Endodermal cell (in vitro differentiated cells): ENCODE measurements at regions not wholly inside any gene's neighbourhood (a gene's known extent, or its start where the extent isn't known, plus 50 kb on each side); places are given as distances from the start of the nearest gene placed in this dataset.

Source experiments
- DNase-seq: peaks from one replicate; pipeline ENCODE4 v3.0.0-alpha.2; 2017
- H3K27ac ChIP-seq: 2 replicates; pipeline ENCODE4 v1.5.1; 2013; ENCODE audit warnings: mild to moderate bottlenecking, low read depth, low read length, moderate library complexity
- H3K27me3 ChIP-seq: 2 replicates; pipeline ENCODE4 v1.6.1; 2013; ENCODE audit warnings: mild to moderate bottlenecking, low read length, moderate library complexity; ENCODE audit not compliant: insufficient read depth, control insufficient read depth, poor library complexity, severe bottlenecking
- H3K36me3 ChIP-seq: 2 replicates; pipeline ENCODE4 v1.7.0; 2013; ENCODE audit warnings: mild to moderate bottlenecking, low read length, moderate library complexity; ENCODE audit not compliant: control insufficient read depth, insufficient read depth
- H3K4me1 ChIP-seq: one replicate; pipeline ENCODE4 v1.7.0; 2013; ENCODE audit warnings: low read length; ENCODE audit not compliant: control insufficient read depth, insufficient read depth
- H3K4me3 ChIP-seq: 2 replicates; pipeline ENCODE4 v1.5.1; 2013; ENCODE audit warnings: mild to moderate bottlenecking, low read length, moderate library complexity
- H3K9ac ChIP-seq: 2 replicates; pipeline ENCODE4 v1.6.1; 2013; ENCODE audit warnings: mild to moderate bottlenecking, low read length, moderate library complexity; ENCODE audit not compliant: poor library complexity, severe bottlenecking; ENCODE audit errors: extremely low read depth
- H3K9me3 ChIP-seq: 2 replicates; pipeline ENCODE4 v1.6.1; 2013; ENCODE audit warnings: mild to moderate bottlenecking, low read length, moderate library complexity; ENCODE audit not compliant: control insufficient read depth
- H3K27ac Mint-ChIP-seq: 2 replicates; pipeline ENCODE4 v1.8.0; 2020; ENCODE audit warnings: mixed read lengths
- H3K27me3 Mint-ChIP-seq: 2 replicates; pipeline ENCODE4 v1.8.0; 2021; ENCODE audit warnings: mild to moderate bottlenecking, mixed read lengths; ENCODE audit not compliant: insufficient read depth
- H3K36me3 Mint-ChIP-seq: 2 replicates; pipeline ENCODE4 v1.8.0; 2020; ENCODE audit warnings: low read depth, mixed read lengths
- H3K4me1 Mint-ChIP-seq: 2 replicates; pipeline ENCODE4 v1.8.0; 2020; ENCODE audit warnings: mixed read lengths
- H3K4me3 Mint-ChIP-seq: 2 replicates; pipeline ENCODE4 v1.8.0; 2020; ENCODE audit warnings: mild to moderate bottlenecking, moderate library complexity, mixed read lengths
- H3K9me3 Mint-ChIP-seq: 2 replicates; pipeline ENCODE4 v1.8.0; 2020; ENCODE audit warnings: mild to moderate bottlenecking, mixed read lengths
- CTCF ChIP-seq: fragments of 200-600 bp; sonication (generic); conservative IDR thresholded peaks from 2 replicates; pipeline ENCODE4 v1.5.0; 2021; ENCODE audit warnings: antibody characterized with exemption, mild to moderate bottlenecking
- WGBS, 2 experiments: methylation state at CpG; one replicate each; pipeline versions ENCODE4 v1.1.5 to v1.1.7; 2013; ENCODE audit warnings: missing lambda C conversion rate in 2 of 2, mixed read lengths in 1 of 2; ENCODE audit not compliant: insufficient coverage in 1 of 2, insufficient read length in 1 of 2; 5-methylcytosine and 5-hydroxymethylcytosine counted together

DNA sequence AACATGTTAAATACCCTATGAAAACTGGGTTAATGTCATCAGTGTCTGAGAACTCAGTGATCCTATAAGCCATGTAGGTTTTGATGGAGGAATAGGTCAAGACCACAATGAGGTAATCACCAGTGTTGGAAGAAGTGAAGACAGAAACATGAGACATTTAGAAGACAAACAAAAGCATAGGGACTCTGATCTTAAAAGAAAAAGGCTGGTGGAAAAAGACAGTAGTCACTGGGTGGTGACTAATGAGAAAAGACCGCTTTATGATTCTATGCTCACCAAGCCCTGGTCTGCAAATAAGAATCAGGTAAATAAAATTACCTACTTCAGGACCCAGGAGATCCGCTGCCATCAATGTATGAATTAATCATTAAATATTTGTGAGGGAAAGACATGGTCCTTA lies 271.9 kb downstream of the GPD2 start:
- 92% methylated on average over 1 of the region's 2 CpGs; no CpG with 5 or more reads in 1 of the 2 experiments for WGBS, 2 experiments

DNA sequence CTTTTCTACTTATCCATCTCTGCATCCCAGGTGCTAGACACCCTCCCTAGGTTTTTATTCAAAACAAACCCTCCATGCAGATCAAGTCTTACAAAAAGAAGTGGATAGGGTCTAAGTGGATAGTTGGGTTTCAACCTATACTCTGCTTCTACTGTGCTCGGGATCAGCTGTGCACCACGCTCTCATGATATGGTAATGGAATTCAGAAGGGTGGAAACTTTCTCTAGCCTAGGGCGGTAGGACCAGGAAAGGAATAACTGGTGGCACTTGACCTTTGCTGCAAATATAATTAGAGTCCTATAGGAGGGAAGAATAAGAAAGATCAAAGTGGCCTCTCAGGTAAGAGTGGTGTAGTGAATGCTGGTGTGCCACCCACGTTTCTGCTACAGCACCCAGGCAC lies 272.9 kb downstream of the GPD2 start:
- TF ChIP-seq CTCF = no peak
- no peak for DNase-seq
- Mint-ChIP-seq H3K9me3 (peaks cover 19% of the 10 kb centered on the region), H3K4me3 (no peak overlapping the region), H3K27me3 (no peaks in the 10 kb centered on the region), H3K4me1 (peaks cover 6% of the 10 kb centered on the region), H3K27ac (no peak overlapping the region), H3K36me3 (peaks cover 9% of the 10 kb centered on the region)
- H3K36me3 ChIP-seq = no peaks in the 10 kb centered on the region
- H3K4me3 ChIP-seq = no peak overlapping the region
- WGBS, 2 experiments = 83 to 91% methylated on average over 2 to 4 of the region's 4 CpGs
- peaks cover 8% of the 10 kb centered on the region for H3K9me3 ChIP-seq
- H3K27me3 ChIP-seq = no peaks in the 10 kb centered on the region
- no peaks in the 10 kb centered on the region for H3K4me1 ChIP-seq
- no peak overlapping the region for H3K27ac ChIP-seq
- H3K9ac ChIP-seq = no peak overlapping the region

More for the DNA sequence above, 271.9 kb downstream of the GPD2 start:
- Histone ChIP-seq H3K27me3 (no peaks in the 10 kb centered on the region), H3K4me1 (no peaks in the 10 kb centered on the region), H3K4me3 (no peak overlapping the region), H3K9ac (no peak overlapping the region), H3K9me3 (peaks cover 6% of the 10 kb centered on the region), H3K36me3 (no peaks in the 10 kb centered on the region), H3K27ac (no peak overlapping the region)
- Mint-ChIP-seq H3K27ac (no peak overlapping the region), H3K27me3 (no peaks in the 10 kb centered on the region), H3K9me3 (peaks cover 9% of the 10 kb centered on the region), H3K4me3 (no peak overlapping the region), H3K4me1 (peaks cover 6% of the 10 kb centered on the region), H3K36me3 (peaks cover under 1% of the 10 kb centered on the region)
- TF ChIP-seq CTCF = no peak
- DNase-seq = no peak

DNA sequence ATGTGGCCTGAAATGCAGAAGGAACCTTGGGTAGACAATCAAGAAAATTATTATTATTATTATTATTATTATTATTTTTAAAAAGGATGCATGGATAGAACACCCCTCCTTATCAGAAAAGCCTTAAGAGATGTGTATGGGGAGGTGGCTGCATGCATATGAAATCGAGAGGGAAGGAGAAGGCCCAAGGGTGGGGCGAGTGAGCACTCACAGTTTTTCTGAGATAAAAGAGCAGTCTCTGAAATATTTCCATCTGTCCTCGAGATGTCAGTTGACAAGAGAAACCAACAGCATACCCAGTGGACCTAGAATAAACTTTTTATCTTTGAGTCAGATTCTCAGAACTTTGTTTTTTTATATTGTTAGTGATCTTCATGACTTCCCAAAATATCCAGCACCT lies 282.9 kb downstream of the GPD2 start:
- H3K9me3 Mint-ChIP-seq = peaks cover 57% of the 10 kb centered on the region
- 84% methylated on average over 3 of the region's 3 CpGs; no CpG with 5 or more reads in 1 of the 2 experiments for WGBS, 2 experiments
- no peak overlapping the region for H3K27ac Mint-ChIP-seq

More for the DNA sequence above, 282.9 kb downstream of the GPD2 start:
- no peak overlapping the region for H3K27ac ChIP-seq
- peak overlapping the region; percentile 68 for H3K4me3 ChIP-seq
- H3K9me3 ChIP-seq = peaks cover 54% of the 10 kb centered on the region
- DNase-seq = no peak
- TF ChIP-seq CTCF = no peak
- no peak overlapping the region for H3K9ac ChIP-seq
- Mint-ChIP-seq H3K27me3 (no peaks in the 10 kb centered on the region), H3K36me3 (peaks cover 54% of the 10 kb centered on the region), H3K4me3 (no peak overlapping the region), H3K4me1 (peaks cover 8% of the 10 kb centered on the region)
- H3K27me3 ChIP-seq = no peaks in the 10 kb centered on the region
- H3K4me1 ChIP-seq = no peaks in the 10 kb centered on the region
- H3K36me3 ChIP-seq = peaks cover 43% of the 10 kb centered on the region
